AG04449 (cell line): ENCODE measurements at regions not wholly inside any gene's neighbourhood (a gene's known extent, or its start where the extent isn't known, plus 50 kb on each side); places are given as distances from the start of the nearest gene placed in this dataset.

Experiments used
- CTCF ChIA-PET: fragments of 350-600 bp; formaldehyde crosslinking; extraction: SDS; loops from one replicate; lab custom pipeline; 2021; ENCODE audit warnings: antibody characterized with exemption; lab: Yijun Ruan, JAX
- POLR2A ChIA-PET: fragments of 400-600, 350-600 bp; formaldehyde crosslinking; extraction: SDS; loops from one replicate; lab custom pipeline; 2020; ENCODE audit warnings: antibody characterized with exemption, inconsistent platforms; lab: Yijun Ruan, JAX
- DNase-seq: peaks from one replicate; pipeline ENCODE4 v3.0.0-alpha.2; 2010; ENCODE audit warnings: low read depth, low spot score
- H3K4me3 ChIP-seq: 2 replicates; pipeline ENCODE4 v1.5.1; 2011; ENCODE audit warnings: low read depth, mild to moderate bottlenecking, control low read depth, low read length
- CTCF ChIP-seq: IDR thresholded peaks from one replicate; pipeline ENCODE4 v1.5.1; 2011; ENCODE audit warnings: mild to moderate bottlenecking, moderate library complexity, low read length, control low read depth, inconsistent platforms; ENCODE audit not compliant: insufficient read depth; ENCODE audit errors: missing control alignments

- no peak for DNase-seq
- H3K4me3 ChIP-seq = no peak overlapping the region
- ChIA-PET POLR2A (no interaction called here), CTCF (no interaction called here)
- TF ChIP-seq CTCF = no peak
Observed at GRCh38 chr2:228535396-228535795, 353.9 kb upstream of the SPHKAP start.

- DNase-seq = no peak
- CTCF ChIA-PET = no interaction called here
Observed at GRCh38 chr2:228533156-228533555, 351.7 kb upstream of the SPHKAP start.

GRCh38 chr2:228532233-228532632 lies 350.7 kb upstream of the SPHKAP start:
- CTCF ChIA-PET = no interaction called here
- POLR2A ChIA-PET = no interaction called here
- no peak for TF ChIP-seq CTCF
- no peak overlapping the region for H3K4me3 ChIP-seq
- DNase-seq = no peak

More at GRCh38 chr2:228533156-228533555, 351.7 kb upstream of the SPHKAP start:
- TF ChIP-seq CTCF = no peak
- POLR2A ChIA-PET = no interaction called here
- H3K4me3 ChIP-seq = no peak overlapping the region

- POLR2A ChIA-PET = no interaction called here
- CTCF ChIA-PET = no interaction called here
- no peak for DNase-seq
- no peak for TF ChIP-seq CTCF
- H3K4me3 ChIP-seq = no peak overlapping the region
Observed at GRCh38 chr2:228527197-228527881, 345.9 kb upstream of the SPHKAP start.

GRCh38 chr2:228526687-228527086 lies 345.2 kb upstream of the SPHKAP start:
- CTCF ChIA-PET = no interaction called here

GRCh38 chr2:228522977-228523376 lies 341.5 kb upstream of the SPHKAP start:
- DNase-seq = no peak
- TF ChIP-seq CTCF = no peak
- no peak overlapping the region for H3K4me3 ChIP-seq
- ChIA-PET CTCF (interaction anchor here (1.4 kb wide), 1 partner anchor 8 kb away, joined by 4 read pairs; no protein-coding TSS in a partner anchor), POLR2A (no interaction called here)

More at GRCh38 chr2:228526687-228527086, 345.2 kb upstream of the SPHKAP start:
- DNase-seq = no peak
- no peak overlapping the region for H3K4me3 ChIP-seq
- POLR2A ChIA-PET = no interaction called here
- TF ChIP-seq CTCF = no peak
